HCT116 (cell line): ENCODE measurements at regions not wholly inside any gene's neighbourhood (a gene's known extent, or its start where the extent isn't known, plus 50 kb on each side); places are given as distances from the start of the nearest gene placed in this dataset.
A peak's percentile ranks its signal among the peaks of the same experiment; 100 is the strongest.

Experiments
- ATAC-seq: fragments of 200-7000 bp; cut with Tn5 transposase; 2 replicates; pipeline ENCODE4 v1.9.1; 2020; ENCODE audit warnings: mild to moderate bottlenecking, moderate library complexity
- BruUV-seq: library from RNA; stranded (reverse); fragments of 400-500 nt; replicated peaks from 2 replicates; lab custom pipeline; 2021; lab: Mats Ljungman, UMichigan
- CTCF ChIA-PET: fragments of 300-600 bp; sonication (Branson Sonifier 250); formaldehyde crosslinking; loops from one replicate; lab custom pipeline; 2021; ENCODE audit warnings: antibody characterized with exemption; lab: Charles Lee
- POLR2A ChIA-PET: fragments of 300-600, 350-600 bp; sonication (Branson Sonifier 250); formaldehyde crosslinking; loops from one replicate; lab custom pipeline; 2021; ENCODE audit warnings: antibody characterized with exemption; lab: Charles Lee
- RAD21 ChIA-PET, 2 experiments: fragments of 300-600 bp; sonication (Branson Sonifier 250); formaldehyde crosslinking; loops; one replicate each; lab custom pipeline; 2023; ENCODE audit warnings: low total read pairs in 2 of 2; ENCODE audit not compliant: uncharacterized antibody in 2 of 2, unreplicated experiment in 2 of 2, low non-redundant PET in 1 of 2; lab: Charles Lee
- DNase-seq: peaks from one replicate; pipeline ENCODE4 v3.0.0-alpha.2; 2010; ENCODE audit warnings: low read depth, low spot score
- H2AFZ ChIP-seq: fragments of 200-600 bp; shearing (Covaris generic), sonication (generic); 2 replicates; pipeline ENCODE4 v1.6.1; 2017; ENCODE audit warnings: low read depth, mixed run types, mixed read lengths, antibody characterized with exemption, low read length; ENCODE audit not compliant: poor library complexity, severe bottlenecking
- H3K27ac ChIP-seq: 2 replicates; pipeline ENCODE4 v1.5.1; 2012; ENCODE audit warnings: low read depth, low read length
- H3K27me3 ChIP-seq: fragments of 200-600 bp; sonication (generic); 2 replicates; pipeline ENCODE4 v1.6.1; 2016; ENCODE audit warnings: mixed run types, low read length, mixed read lengths; ENCODE audit not compliant: insufficient read depth
- H3K36me3 ChIP-seq, 2 experiments: fragments of 200-500 bp in 1 of 2; fragments of 200-600 bp in 1 of 2; sonication (Bioruptor generic) in 1 of 2; sonication (generic) in 1 of 2; 2 replicates each; pipeline versions ENCODE4 v1.5.1 to v1.6.1; 2014 to 2016; ENCODE audit warnings: low read length in 2 of 2, inconsistent platforms in 1 of 2, mixed read lengths in 1 of 2, mixed run types in 1 of 2; ENCODE audit not compliant: insufficient read depth in 2 of 2, control insufficient read depth in 1 of 2
- H3K4me1 ChIP-seq, 2 experiments: fragments of 200-600 bp in 1 of 2; sonication (generic) in 1 of 2; 2 replicates each; pipeline versions ENCODE4 v1.5.1 to v1.6.1; 2012 to 2017; ENCODE audit warnings: low read length in 2 of 2, inconsistent platforms in 1 of 2, mild to moderate bottlenecking in 1 of 2, mixed read lengths in 1 of 2, mixed run types in 1 of 2, moderate library complexity in 1 of 2; ENCODE audit not compliant: insufficient read depth in 2 of 2, control insufficient read depth in 1 of 2
- H3K4me2 ChIP-seq: fragments of 200-600 bp; sonication (generic); 2 replicates; pipeline ENCODE4 v1.6.1; 2017; ENCODE audit warnings: mixed run types, low read length, mixed read lengths
- H3K4me3 ChIP-seq, 2 experiments: fragments of 200-600 bp in 1 of 2; sonication (generic) in 1 of 2; replicated peaks in 1 of 2; 2 replicates each; pipeline ENCODE4 v1.5.1; 2011 to 2016; ENCODE audit warnings: low read length in 2 of 2, control low read depth in 1 of 2, low read depth in 1 of 2, mild to moderate bottlenecking in 1 of 2, mixed read lengths in 1 of 2, mixed run types in 1 of 2
- H3K79me2 ChIP-seq: fragments of 200-600 bp; sonication (generic); 2 replicates; pipeline ENCODE4 v1.6.1; 2017; ENCODE audit warnings: mild to moderate bottlenecking, mixed run types, low read length, moderate library complexity, mixed read lengths; ENCODE audit not compliant: insufficient read depth
- H3K9ac ChIP-seq: fragments of 200-600 bp; sonication (generic); 2 replicates; pipeline ENCODE4 v1.6.1; 2016; ENCODE audit warnings: low read length, mixed read lengths
- H3K9me2 ChIP-seq: fragments of 200-600 bp; sonication (generic), shearing (Covaris generic); 2 replicates; pipeline ENCODE4 v1.6.1; 2017; ENCODE audit warnings: mixed run types, mild to moderate bottlenecking, moderate library complexity; ENCODE audit not compliant: insufficient read depth
- H3K9me3 ChIP-seq, 2 experiments: fragments of 200-500 bp in 1 of 2; fragments of 200-600 bp in 1 of 2; sonication (Bioruptor generic) in 1 of 2; sonication (generic) in 1 of 2; 2 replicates each; pipeline ENCODE4 v1.6.1; 2014 to 2017; ENCODE audit warnings: low read length in 2 of 2, mixed read lengths in 2 of 2, inconsistent platforms in 1 of 2, low read depth in 1 of 2, mild to moderate bottlenecking in 1 of 2, mixed run types in 1 of 2, moderate library complexity in 1 of 2; ENCODE audit not compliant: control insufficient read depth in 1 of 2, insufficient read depth in 1 of 2
- H4K20me1 ChIP-seq: fragments of 200-600 bp; sonication (generic), shearing (Covaris generic); 2 replicates; pipeline ENCODE4 v1.6.1; 2017; ENCODE audit warnings: mixed run types, mild to moderate bottlenecking, moderate library complexity; ENCODE audit not compliant: insufficient read depth
- ELF1 ChIP-seq: IDR thresholded peaks from 2 replicates; pipeline ENCODE4 v1.6.1; 2012; ENCODE audit warnings: low read depth, borderline replicate concordance
- EZH2 ChIP-seq: fragments of 200-600 bp; sonication (generic); IDR thresholded peaks from 2 replicates; pipeline ENCODE4 v1.6.1; 2017; ENCODE audit warnings: antibody characterized with exemption, mixed run types
- POLR2A ChIP-seq: IDR thresholded peaks from 2 replicates; pipeline ENCODE4 v1.7.0; 2011; ENCODE audit warnings: borderline replicate concordance; ENCODE audit not compliant: insufficient read depth, insufficient read length; ENCODE audit errors: extremely low read depth
- POLR2AphosphoS5 ChIP-seq: IDR thresholded peaks from 2 replicates; pipeline ENCODE4 v1.6.1; 2011; ENCODE audit warnings: mild to moderate bottlenecking, low read depth, low read length, moderate library complexity
- RAD21 ChIP-seq: IDR thresholded peaks from 2 replicates; pipeline ENCODE4 v1.6.1; 2012; ENCODE audit warnings: low read depth, mild to moderate bottlenecking
- SIN3A ChIP-seq: IDR thresholded peaks from 2 replicates; pipeline ENCODE4 v1.6.1; 2012; ENCODE audit warnings: low read depth
- SP1 ChIP-seq: IDR thresholded peaks from 2 replicates; pipeline ENCODE4 v1.6.1; 2012; ENCODE audit warnings: low read depth
- TCF7L2 ChIP-seq: IDR thresholded peaks from 2 replicates; pipeline ENCODE4 v1.7.0; 2011; ENCODE audit warnings: borderline replicate concordance, inconsistent platforms; ENCODE audit not compliant: insufficient read depth, insufficient read length; ENCODE audit errors: extremely low read depth
- intact Hi-C: fragments of 100-400 bp; cut with micrococcal nuclease; formaldehyde crosslinking; loops from 2 replicates; pipeline ENCODE4 v1.10.0; 2022
- TF ChIP-seq, protein P1 (sequence below): IDR thresholded peaks from 2 replicates; pipeline ENCODE4 v1.6.1; 2012; ENCODE audit warnings: low read depth
- TF ChIP-seq, protein P2 (sequence below), 3 experiments: fragments of 200-600 bp in 1 of 3; sonication (generic) in 1 of 3; IDR thresholded peaks in 2 of 3; conservative IDR thresholded peaks in 1 of 3; 2 replicates each; pipeline ENCODE4 v1.5.1; 2012 to 2017; ENCODE audit warnings: low read depth in 2 of 3, low read length in 2 of 3, antibody characterized with exemption in 1 of 3, borderline replicate concordance in 1 of 3, control low read depth in 1 of 3, mild to moderate bottlenecking in 1 of 3, mixed read lengths in 1 of 3, mixed run types in 1 of 3, moderate library complexity in 1 of 3; ENCODE audit not compliant: insufficient read depth in 1 of 3
- TF ChIP-seq, protein P3 (sequence below): IDR thresholded peaks from 2 replicates; pipeline ENCODE4 v1.6.1; 2011; ENCODE audit warnings: mild to moderate bottlenecking, low read length, moderate library complexity; ENCODE audit not compliant: insufficient replicate concordance; ENCODE audit errors: extremely low read depth
- TF ChIP-seq, protein P4 (sequence below): IDR thresholded peaks from 2 replicates; pipeline ENCODE4 v1.6.1; 2012

GRCh38 chr2:176687342-176687741, 418.1 kb downstream of the MTX2 start:
- ChIA-PET RAD21 (no interaction called here), CTCF (interaction anchor here (1.1 to 1.3 kb wide), 2 partner anchors 33 to 560 kb away, joined by 3 to 7 read pairs; no protein-coding TSS in a partner anchor), POLR2A (no interaction called here)
- Histone ChIP-seq H3K79me2 (no peaks in the 10 kb centered on the region), H3K4me1 (no peaks in the 10 kb centered on the region), H4K20me1 (no peaks in the 10 kb centered on the region), H3K27me3 (peaks cover 80% of the 10 kb centered on the region), H3K9me2 (no peaks in the 10 kb centered on the region), H3K4me3 (no peak overlapping the region), H2AFZ (no peak overlapping the region), H3K4me2 (no peak overlapping the region), H3K36me3 (no peaks in the 10 kb centered on the region), H3K9me3 (no peaks in the 10 kb centered on the region), H3K9ac (no peak overlapping the region), H3K27ac (no peak overlapping the region)
- TF ChIP-seq SP1: no peak
- TF ChIP-seq TCF7L2: no peak
- no peak for TF ChIP-seq RAD21
- no peak for TF ChIP-seq POLR2AphosphoS5
- TF ChIP-seq, protein P1, sequence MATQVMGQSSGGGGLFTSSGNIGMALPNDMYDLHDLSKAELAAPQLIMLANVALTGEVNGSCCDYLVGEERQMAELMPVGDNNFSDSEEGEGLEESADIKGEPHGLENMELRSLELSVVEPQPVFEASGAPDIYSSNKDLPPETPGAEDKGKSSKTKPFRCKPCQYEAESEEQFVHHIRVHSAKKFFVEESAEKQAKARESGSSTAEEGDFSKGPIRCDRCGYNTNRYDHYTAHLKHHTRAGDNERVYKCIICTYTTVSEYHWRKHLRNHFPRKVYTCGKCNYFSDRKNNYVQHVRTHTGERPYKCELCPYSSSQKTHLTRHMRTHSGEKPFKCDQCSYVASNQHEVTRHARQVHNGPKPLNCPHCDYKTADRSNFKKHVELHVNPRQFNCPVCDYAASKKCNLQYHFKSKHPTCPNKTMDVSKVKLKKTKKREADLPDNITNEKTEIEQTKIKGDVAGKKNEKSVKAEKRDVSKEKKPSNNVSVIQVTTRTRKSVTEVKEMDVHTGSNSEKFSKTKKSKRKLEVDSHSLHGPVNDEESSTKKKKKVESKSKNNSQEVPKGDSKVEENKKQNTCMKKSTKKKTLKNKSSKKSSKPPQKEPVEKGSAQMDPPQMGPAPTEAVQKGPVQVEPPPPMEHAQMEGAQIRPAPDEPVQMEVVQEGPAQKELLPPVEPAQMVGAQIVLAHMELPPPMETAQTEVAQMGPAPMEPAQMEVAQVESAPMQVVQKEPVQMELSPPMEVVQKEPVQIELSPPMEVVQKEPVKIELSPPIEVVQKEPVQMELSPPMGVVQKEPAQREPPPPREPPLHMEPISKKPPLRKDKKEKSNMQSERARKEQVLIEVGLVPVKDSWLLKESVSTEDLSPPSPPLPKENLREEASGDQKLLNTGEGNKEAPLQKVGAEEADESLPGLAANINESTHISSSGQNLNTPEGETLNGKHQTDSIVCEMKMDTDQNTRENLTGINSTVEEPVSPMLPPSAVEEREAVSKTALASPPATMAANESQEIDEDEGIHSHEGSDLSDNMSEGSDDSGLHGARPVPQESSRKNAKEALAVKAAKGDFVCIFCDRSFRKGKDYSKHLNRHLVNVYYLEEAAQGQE: no peak
- intact Hi-C loops: loop anchor here (10.0 kb wide), 1 partner anchor 457 kb away; no protein-coding TSS in a partner anchor
- ATAC-seq: no peak
- no TSS peak for BruUV-seq
- no peak for DNase-seq

GRCh38 chr2:176687944-176688343, 418.7 kb downstream of the MTX2 start:
- no peak overlapping the region for H3K9ac ChIP-seq
- no peaks in the 10 kb centered on the region for H3K4me1 ChIP-seq
- DNase-seq (no peak), ATAC-seq (peak; percentile 42; the same call in 1 of the 2 replicates)
- POLR2A ChIA-PET: no interaction called here
- BruUV-seq: no TSS peak
- H3K79me2 ChIP-seq: no peaks in the 10 kb centered on the region
- H2AFZ ChIP-seq: no peak overlapping the region
- no peaks in the 10 kb centered on the region for H4K20me1 ChIP-seq
- RAD21 ChIA-PET: no interaction called here
- no peaks in the 10 kb centered on the region for H3K9me2 ChIP-seq
- H3K36me3 ChIP-seq: no peaks in the 10 kb centered on the region
- peaks cover 80% of the 10 kb centered on the region for H3K27me3 ChIP-seq
- H3K4me2 ChIP-seq: no peak overlapping the region
- intact Hi-C loops: loop anchor here (10.0 kb wide), 1 partner anchor 457 kb away; no protein-coding TSS in a partner anchor
- H3K4me3 ChIP-seq: no peak overlapping the region
- no peaks in the 10 kb centered on the region for H3K9me3 ChIP-seq
- H3K27ac ChIP-seq: no peak overlapping the region
- CTCF ChIA-PET: interaction anchor here (0.7 kb wide), 1 partner anchor 36 kb away, joined by 3 read pairs; no protein-coding TSS in a partner anchor
- TF ChIP-seq ELF1 (no peak), POLR2A (no peak), SP1 (no peak), EZH2 (no peak), SIN3A (no peak)
- TF ChIP-seq, protein P2, sequence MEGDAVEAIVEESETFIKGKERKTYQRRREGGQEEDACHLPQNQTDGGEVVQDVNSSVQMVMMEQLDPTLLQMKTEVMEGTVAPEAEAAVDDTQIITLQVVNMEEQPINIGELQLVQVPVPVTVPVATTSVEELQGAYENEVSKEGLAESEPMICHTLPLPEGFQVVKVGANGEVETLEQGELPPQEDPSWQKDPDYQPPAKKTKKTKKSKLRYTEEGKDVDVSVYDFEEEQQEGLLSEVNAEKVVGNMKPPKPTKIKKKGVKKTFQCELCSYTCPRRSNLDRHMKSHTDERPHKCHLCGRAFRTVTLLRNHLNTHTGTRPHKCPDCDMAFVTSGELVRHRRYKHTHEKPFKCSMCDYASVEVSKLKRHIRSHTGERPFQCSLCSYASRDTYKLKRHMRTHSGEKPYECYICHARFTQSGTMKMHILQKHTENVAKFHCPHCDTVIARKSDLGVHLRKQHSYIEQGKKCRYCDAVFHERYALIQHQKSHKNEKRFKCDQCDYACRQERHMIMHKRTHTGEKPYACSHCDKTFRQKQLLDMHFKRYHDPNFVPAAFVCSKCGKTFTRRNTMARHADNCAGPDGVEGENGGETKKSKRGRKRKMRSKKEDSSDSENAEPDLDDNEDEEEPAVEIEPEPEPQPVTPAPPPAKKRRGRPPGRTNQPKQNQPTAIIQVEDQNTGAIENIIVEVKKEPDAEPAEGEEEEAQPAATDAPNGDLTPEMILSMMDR (IDR thresholded peaks at IDR 0.05 in 2 of 3, conservative IDR thresholded peaks at IDR 0.05 in 1 of 3; ENCODE audit: borderline replicate concordance in 1 of 3, insufficient read depth in 1 of 3, low read depth in 2 of 3, low read length in 2 of 3): no peak
- TF ChIP-seq, protein P3, sequence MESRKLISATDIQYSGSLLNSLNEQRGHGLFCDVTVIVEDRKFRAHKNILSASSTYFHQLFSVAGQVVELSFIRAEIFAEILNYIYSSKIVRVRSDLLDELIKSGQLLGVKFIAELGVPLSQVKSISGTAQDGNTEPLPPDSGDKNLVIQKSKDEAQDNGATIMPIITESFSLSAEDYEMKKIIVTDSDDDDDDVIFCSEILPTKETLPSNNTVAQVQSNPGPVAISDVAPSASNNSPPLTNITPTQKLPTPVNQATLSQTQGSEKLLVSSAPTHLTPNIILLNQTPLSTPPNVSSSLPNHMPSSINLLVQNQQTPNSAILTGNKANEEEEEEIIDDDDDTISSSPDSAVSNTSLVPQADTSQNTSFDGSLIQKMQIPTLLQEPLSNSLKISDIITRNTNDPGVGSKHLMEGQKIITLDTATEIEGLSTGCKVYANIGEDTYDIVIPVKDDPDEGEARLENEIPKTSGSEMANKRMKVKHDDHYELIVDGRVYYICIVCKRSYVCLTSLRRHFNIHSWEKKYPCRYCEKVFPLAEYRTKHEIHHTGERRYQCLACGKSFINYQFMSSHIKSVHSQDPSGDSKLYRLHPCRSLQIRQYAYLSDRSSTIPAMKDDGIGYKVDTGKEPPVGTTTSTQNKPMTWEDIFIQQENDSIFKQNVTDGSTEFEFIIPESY: no peak
- TF ChIP-seq, protein P4, sequence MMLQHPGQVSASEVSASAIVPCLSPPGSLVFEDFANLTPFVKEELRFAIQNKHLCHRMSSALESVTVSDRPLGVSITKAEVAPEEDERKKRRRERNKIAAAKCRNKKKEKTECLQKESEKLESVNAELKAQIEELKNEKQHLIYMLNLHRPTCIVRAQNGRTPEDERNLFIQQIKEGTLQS: no peak
